ENCODE measurements at regions not wholly inside any gene's neighbourhood (a gene's known extent, or its start where the extent isn't known, plus 50 kb on each side); places are given as distances from the start of the nearest gene placed in this dataset.
"Not testable (repeated sequence)": the region's sequence is repeated elsewhere in the genome, so short reads cannot be mapped to it uniquely, and the experiment has no call there.

- Histone ChIP-seq H3K36me3 (no peaks in the 10 kb centered on the region), H3K9me3 (no peaks in the 10 kb centered on the region), H3K27me3 (no peaks in the 10 kb centered on the region), H3K4me3 (peak overlapping the region; percentile 36), H3K4me1 (no peaks in the 10 kb centered on the region), H3K27ac (no peak overlapping the region)
- WGBS, result 19% methylated on average over 7 of the region's 7 CpGs
- TF ChIP-seq POLR2A (IDR thresholded peaks at IDR 0.05) (no peak), POLR2AphosphoS5 (IDR thresholded peaks at IDR 0.05) (no peak), CTCF (IDR thresholded peaks at IDR 0.05) (peak in 1 of 2 donors; percentile 37), EP300 (IDR thresholded peaks at IDR 0.05) (no peak)
- DNase-seq (ENCODE audit: low spot score in 2 of 2), result no peak
These were observed 133.2 kb upstream of the ADAMTS3 start for GRCh38 chr4:72701987-72702819.

- Histone ChIP-seq H3K9me3 (peaks cover 3% of the 10 kb centered on the region), H3K36me3 (no peaks in the 10 kb centered on the region), H3K4me1 (no peaks in the 10 kb centered on the region), H3K27ac (no peak overlapping the region), H3K4me3 (no peak overlapping the region), H3K27me3 (no peaks in the 10 kb centered on the region)
- no peak for DNase-seq (ENCODE audit: low spot score in 2 of 2)
- no peak for TF ChIP-seq EP300 (IDR thresholded peaks at IDR 0.05)
- TF ChIP-seq POLR2A (IDR thresholded peaks at IDR 0.05), result no peak
- TF ChIP-seq POLR2AphosphoS5 (IDR thresholded peaks at IDR 0.05), result no peak
- no peak for TF ChIP-seq CTCF (IDR thresholded peaks at IDR 0.05)
- WGBS, result 35% methylated on average over 1 of the region's 1 CpG
These were observed 121.8 kb upstream of the ADAMTS3 start for GRCh38 chr4:72690771-72691170.

- Histone ChIP-seq H3K36me3 (no peaks in the 10 kb centered on the region), H3K4me3 (no peak overlapping the region), H3K27ac (no peak overlapping the region), H3K9me3 (peaks cover 3% of the 10 kb centered on the region), H3K4me1 (no peaks in the 10 kb centered on the region), H3K27me3 (no peaks in the 10 kb centered on the region)
- no peak for DNase-seq (ENCODE audit: low spot score in 2 of 2)
- no peak for TF ChIP-seq POLR2AphosphoS5 (IDR thresholded peaks at IDR 0.05)
- TF ChIP-seq CTCF (IDR thresholded peaks at IDR 0.05), result no peak
- no peak for TF ChIP-seq POLR2A (IDR thresholded peaks at IDR 0.05)
- no peak for TF ChIP-seq EP300 (IDR thresholded peaks at IDR 0.05)
- 81% methylated on average over 1 of the region's 1 CpG for WGBS
These were observed 120.9 kb upstream of the ADAMTS3 start for GRCh38 chr4:72689923-72690322.

- not testable (repeated sequence) for DNase-seq (ENCODE audit: low spot score in 2 of 2); H3K27me3 ChIP-seq; H3K27ac ChIP-seq; H3K36me3 ChIP-seq; H3K9me3 ChIP-seq; H3K4me1 ChIP-seq; H3K4me3 ChIP-seq
- 79% methylated on average over 2 of the region's 2 CpGs for WGBS
These were observed 117.4 kb upstream of the ADAMTS3 start for GRCh38 chr4:72686390-72686789.

- no peak for TF ChIP-seq POLR2AphosphoS5 (IDR thresholded peaks at IDR 0.05)
- TF ChIP-seq EP300 (IDR thresholded peaks at IDR 0.05), result no peak
- TF ChIP-seq CTCF (IDR thresholded peaks at IDR 0.05), result no peak
- no peak for TF ChIP-seq POLR2A (IDR thresholded peaks at IDR 0.05)
- Histone ChIP-seq H3K9me3 (no peaks in the 10 kb centered on the region), H3K27me3 (no peaks in the 10 kb centered on the region), H3K36me3 (no peaks in the 10 kb centered on the region), H3K27ac (no peak overlapping the region), H3K4me1 (no peaks in the 10 kb centered on the region), H3K4me3 (no peak overlapping the region)
- DNase-seq (ENCODE audit: low spot score in 2 of 2), result no peak
- WGBS, result 83% methylated on average over 1 of the region's 2 CpGs
These were observed 110.6 kb upstream of the ADAMTS3 start for GRCh38 chr4:72679666-72680065.

GRCh38 chr4:72677886-72678285 is 108.9 kb upstream of the ADAMTS3 start:
- no peaks in the 10 kb centered on the region for H3K27me3 ChIP-seq
- DNase-seq (ENCODE audit: low spot score in 2 of 2), result no peak
- TF ChIP-seq CTCF (IDR thresholded peaks at IDR 0.05) (no peak), POLR2AphosphoS5 (IDR thresholded peaks at IDR 0.05) (no peak), EP300 (IDR thresholded peaks at IDR 0.05) (no peak), POLR2A (IDR thresholded peaks at IDR 0.05) (no peak)

More at GRCh38 chr4:72677886-72678285, 108.9 kb upstream of the ADAMTS3 start:
- Histone ChIP-seq H3K36me3 (no peaks in the 10 kb centered on the region), H3K9me3 (no peaks in the 10 kb centered on the region), H3K27ac (no peak overlapping the region), H3K4me3 (no peak overlapping the region), H3K4me1 (no peaks in the 10 kb centered on the region)
